ENCODE measurements at regions not wholly inside any gene's neighbourhood (a gene's known extent, or its start where the extent isn't known, plus 50 kb on each side); places are given as distances from the start of the nearest gene placed in this dataset.
"Not testable (repeated sequence)": the region's sequence is repeated elsewhere in the genome, so short reads cannot be mapped to it uniquely, and the experiment has no call there.

GRCh38 chr20:40942006-40942405 lies 86.6 kb upstream of the TOP1 start:
- no peak for DNase-seq

DNA sequence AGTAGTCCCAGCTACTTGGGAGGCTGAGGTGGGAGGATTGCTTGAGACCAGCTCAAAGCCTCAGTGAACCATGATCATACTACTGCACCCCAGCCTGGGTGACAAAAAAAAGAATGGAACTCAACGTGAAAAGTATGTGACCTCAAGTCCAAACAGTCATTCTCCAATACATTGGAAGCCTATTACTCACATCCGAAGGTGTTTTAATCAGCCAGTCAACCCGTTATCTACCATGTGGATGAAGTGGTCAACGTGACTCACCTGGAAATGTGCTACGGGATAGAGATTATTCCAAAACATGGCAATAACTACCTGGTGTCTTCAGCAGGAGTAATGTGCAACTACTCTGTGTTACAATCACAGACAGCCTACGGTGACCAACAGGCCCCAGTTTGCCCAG lies 85.8 kb upstream of the TOP1 start:
- no peak for DNase-seq

GRCh38 chr20:40943591-40943990 lies 85.0 kb upstream of the TOP1 start:
- no peak for DNase-seq

- no peak for DNase-seq
Observed at GRCh38 chr20:40945189-40945588, 83.4 kb upstream of the TOP1 start.

GRCh38 chr20:40945754-40946450 lies 82.7 kb upstream of the TOP1 start:
- DNase-seq = no peak

DNA sequence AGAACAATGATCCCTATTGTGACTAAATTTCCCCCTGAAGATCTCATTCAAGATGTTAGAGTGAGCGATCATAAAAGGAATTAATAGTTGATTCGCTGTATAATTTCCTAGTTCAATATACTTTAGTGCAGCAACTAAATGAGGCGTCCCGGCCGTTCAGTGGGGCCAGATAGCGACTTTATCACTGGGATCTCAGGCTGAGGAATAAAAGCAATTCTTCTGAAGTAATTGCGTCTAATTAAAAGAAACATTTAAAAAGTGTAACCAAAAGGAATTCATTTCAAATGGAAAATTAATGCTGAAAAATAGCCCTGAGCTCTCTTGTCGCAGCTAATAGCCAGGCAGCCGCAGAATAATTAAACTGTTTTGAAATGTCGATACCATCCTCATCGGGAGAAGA lies 82.2 kb upstream of the TOP1 start:
- DNase-seq = no peak

GRCh38 chr20:40948465-40949267 lies 80.0 kb upstream of the TOP1 start:
- DNase-seq = no peak

DNA sequence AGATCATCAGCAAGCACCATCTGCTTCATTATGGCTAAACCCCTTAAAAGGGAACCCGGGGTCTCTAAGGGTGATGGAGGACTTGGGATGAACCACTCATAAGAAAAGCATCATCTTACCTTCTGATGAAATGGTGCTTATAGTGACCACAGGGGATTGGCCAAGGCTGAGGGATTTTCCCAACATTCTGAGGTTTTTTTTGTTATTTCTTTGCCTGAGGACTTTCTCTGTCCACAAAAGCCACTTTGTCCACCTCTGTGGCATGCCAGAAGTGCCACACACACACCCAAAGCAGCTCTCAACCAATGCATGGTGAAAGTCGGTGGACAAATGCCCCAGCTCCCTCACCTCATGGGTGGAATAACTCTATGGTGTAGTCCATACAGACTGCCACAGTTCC lies 79.3 kb upstream of the TOP1 start:
- no peak for DNase-seq

- no peak for DNase-seq
Observed at GRCh38 chr20:40952136-40952535, 76.5 kb upstream of the TOP1 start.

GRCh38 chr20:40953416-40953815 lies 75.2 kb upstream of the TOP1 start:
- DNase-seq = no peak

DNA sequence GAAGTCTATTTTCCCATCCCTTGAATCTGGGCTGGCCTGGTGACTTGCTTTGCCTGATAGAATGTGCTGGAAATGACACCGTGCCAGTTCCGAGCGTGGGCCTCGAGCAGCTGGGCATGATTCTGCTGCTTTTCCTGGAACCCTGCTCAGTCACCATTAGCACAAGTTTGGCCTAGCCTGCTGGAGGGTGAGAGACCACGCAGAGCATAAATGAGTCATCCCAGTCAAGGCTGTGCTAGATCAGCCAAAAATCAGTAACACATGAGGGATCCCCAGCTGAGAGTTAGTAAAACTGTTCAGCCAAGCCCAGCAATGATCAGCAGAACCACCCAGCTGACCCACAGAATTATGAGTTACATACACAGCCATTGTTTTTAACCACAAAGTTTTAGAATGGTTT lies 74.8 kb upstream of the TOP1 start:
- DNase-seq = no peak

DNA sequence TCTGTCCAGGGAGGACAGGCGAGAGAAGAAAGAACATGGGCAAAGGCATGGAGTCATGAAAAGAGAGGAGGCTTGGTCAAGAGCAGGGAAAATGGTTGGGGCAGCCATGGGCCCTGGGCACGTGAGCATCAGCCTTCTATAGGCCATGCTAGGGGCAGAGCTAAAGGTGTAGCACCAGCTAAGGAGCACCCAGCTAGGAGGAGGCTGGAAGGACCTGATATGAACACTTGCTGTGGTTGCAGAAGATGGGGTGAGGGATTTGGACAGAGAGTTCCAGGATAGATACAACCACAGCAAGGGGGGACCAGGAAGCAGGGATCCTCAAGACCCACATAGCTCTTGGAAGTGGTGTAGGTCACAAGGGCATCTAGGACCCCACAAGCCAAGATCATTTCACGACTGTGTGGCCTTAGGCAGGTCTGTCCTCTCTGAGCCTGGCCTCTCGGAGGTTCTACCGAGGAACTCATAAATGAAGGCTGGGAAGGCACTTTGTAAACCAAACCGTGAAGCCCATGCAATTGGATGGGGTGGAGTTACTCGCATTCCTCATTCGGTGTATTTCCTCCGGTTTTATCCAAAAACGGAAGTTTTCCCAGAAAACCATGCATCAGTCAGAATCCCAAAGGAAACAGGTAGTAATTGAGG lies 74.0 kb upstream of the TOP1 start:
- no peak for DNase-seq

DNA sequence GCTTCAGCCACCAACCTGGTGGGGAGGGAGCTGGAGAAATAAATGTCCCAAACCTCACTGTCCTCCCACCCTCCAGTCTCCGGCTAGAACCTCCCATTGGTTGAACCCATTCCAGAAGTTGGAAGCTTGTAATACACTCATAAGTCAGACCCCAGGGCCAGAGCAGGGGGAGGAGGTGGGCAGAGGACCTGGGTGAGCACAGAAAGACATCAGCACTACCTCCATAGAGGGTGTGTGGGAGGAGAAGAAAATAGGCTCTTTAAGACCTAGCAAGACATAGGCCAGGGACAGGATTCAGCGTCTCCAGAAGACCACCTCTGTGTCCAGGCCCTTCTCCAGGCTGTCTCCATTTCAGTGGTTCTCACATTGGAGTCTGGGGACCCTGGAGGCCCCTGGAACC lies 73.3 kb upstream of the TOP1 start:
- DNase-seq = no peak

DNA sequence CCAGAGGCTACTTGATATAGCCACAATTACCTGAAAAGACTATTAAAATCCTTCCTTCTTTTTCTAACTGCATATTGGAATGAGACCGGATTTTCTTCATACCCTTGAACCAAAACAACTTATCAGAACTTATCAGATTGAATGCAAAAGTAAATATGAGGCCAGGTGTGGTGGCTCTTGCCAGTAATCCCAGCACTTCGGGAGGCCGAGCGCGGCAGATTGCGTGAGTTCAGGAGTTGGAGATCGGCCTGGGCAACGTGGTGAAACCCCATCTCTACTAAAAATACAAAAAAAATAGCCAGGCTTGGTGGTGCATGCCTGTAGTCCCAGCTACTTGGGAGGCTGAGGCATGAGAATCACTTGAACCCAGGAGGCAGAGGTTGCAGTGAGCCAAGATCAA lies 72.8 kb upstream of the TOP1 start:
- DNase-seq = not testable (repeated sequence)

DNA sequence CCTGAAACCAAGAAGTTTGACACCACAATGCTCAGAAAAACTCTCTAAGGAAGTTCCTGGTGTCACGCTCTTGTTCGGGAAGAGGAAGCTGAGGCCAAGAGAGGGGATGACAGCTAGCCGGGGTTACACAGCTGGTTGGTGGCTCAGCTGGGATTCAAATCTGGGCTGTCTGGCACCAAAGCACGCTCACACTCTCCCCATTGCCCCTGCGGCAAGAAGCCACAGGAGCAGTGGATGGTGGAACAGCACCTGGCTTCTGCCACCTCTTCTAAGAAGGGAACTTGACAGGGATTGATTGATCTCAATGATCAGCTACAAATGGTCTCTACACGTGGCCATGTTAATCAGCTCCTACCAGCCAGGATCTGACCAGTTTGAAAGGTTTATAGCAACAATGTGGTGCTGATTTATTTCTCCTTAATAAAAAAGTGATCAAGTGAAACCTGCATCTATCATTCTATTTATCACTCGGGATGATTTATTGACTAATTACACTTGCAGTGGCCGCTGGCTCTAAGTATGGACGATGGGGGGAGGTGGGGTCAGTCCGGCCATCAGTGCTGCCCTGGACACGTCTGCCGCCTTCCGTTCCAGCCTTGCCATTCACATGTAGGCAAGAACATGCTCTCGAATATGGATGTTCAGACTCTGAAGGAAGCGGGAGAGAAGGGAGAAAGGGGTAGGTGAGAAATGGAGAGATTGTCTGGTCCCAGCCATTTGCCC lies 71.9 kb upstream of the TOP1 start:
- DNase-seq = no peak

- DNase-seq = no peak
Observed at GRCh38 chr20:40957265-40957760, 71.3 kb upstream of the TOP1 start.

DNA sequence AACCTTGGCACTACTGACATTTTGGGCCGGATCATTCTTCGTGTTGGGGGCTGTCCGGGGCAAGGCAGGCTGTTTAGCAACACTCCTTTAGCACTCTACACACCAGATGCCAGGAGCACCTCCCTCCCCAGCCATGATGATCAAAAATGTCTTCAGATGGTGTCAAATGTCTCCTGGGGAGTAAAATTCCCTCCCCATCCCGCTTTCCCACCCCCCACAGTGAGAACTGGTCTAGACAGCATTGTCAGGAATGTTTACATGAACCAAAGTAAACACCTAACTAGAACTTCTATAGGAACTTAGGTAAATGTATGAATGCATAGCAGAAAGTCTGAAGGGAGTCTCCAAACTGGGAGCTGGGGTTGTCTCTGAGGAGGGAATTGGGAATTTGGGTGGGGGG lies 70.0 kb upstream of the TOP1 start:
- DNase-seq = no peak

DNA sequence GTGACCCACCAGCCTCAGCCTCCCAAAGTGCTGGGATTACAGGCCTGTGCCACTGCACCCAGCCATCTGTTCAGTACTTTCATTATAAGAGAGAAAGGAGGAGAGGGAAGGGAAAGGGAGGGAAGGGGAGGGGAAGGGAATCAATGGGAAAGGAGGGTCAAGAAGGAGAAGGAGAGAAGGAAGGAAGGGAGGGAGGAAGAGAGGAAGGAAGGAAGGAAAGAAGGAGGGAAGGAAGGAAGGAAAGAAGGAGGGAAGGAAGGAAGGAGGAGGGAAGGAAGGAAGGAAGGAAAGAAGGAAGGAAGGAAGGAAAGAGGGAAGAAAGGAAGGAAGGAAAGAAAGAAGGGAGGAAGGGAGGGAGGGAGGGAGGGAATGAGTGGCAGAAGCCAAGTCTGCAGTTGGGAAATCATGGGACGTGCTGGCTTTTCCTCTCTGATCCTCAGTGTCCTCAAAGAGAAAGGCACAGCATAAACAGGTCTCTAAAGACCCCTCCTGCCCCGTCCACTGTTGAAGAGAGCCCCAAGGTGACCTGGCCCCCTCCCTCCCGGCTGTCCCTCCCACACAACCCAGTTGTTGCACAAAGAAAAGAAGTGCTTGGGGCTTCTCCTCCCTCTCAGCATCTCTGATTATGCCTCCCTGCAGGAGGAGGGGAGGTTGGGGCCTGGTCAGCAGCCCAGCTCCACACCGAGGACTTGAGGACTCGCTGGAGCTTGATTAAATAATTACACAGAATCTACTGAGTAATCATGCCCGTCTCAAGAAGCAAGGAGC lies 69.1 kb upstream of the TOP1 start:
- no peak for DNase-seq

GRCh38 chr20:40960101-40960500 lies 68.5 kb upstream of the TOP1 start:
- DNase-seq = no peak

DNA sequence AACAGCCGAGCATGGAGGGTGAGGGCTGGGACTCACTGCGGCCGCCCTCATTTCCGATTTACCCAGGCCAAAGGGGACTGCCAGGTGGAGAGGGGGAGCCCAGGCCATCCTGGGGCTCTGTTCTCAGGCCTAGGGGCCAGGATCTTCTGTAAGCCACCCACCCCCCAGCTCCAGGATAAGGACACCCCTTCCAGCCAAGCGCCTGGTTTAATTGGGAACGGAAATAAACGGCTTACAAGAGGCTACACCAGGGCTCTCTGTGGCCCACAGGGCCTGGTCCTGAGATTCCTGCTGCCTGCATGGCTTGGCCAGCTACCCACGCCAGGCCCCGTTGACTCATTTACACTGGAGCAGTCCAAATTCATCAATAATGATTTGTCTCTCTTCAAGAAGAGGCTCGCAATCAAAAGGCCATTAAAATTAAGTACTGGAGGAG lies 68.1 kb upstream of the TOP1 start:
- DNase-seq = no peak

DNA sequence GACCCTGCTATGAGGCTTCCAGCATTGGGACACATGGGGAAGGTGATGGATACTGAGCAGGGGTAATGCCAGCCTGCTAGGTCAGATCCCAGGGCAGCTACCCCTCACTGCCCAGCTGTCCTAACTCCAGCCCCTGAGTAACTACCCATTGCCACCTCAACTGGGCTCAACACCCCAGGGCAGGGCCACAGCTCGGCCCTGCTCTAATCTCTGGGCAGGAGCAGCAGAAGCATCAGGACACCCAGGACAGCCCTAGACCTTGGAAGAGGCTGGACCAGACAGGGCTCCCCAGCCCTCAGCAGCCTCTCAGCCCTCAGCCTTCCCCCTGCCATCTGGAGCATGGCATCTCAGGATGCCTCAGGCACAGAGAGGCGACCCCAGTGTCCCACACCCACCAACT lies 67.4 kb upstream of the TOP1 start:
- no peak for DNase-seq
